ENCODE measurements at regions not wholly inside any gene's neighbourhood (a gene's known extent, or its start where the extent isn't known, plus 50 kb on each side); places are given as distances from the start of the nearest gene placed in this dataset.

DNA sequence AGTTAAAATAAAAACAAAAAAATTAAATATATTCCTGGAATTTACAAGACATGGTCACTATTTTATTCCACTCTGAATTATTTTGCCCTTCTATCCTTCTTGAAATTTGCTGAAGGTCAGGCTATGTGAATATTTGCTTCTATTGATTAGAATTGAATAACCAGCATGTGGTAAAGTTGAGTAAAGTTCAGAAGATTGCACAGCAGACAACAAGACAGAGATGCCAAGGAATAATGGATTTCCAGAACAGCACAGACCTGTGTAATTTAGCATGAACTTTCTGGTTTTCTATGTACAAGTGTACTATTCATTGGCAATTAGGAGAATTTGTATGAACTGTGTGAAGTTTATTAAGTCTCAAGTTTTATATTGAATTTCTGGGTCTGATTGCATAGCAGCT is 352.4 kb downstream of the TBC1D32 start:
- no peaks in the 10 kb centered on the region for H3K27me3 ChIP-seq (replicated peaks in 1 of 7)
- no peak overlapping the region for H3K4me3 ChIP-seq
- no peaks in the 10 kb centered on the region for H3K36me3 ChIP-seq
- no peaks in the 10 kb centered on the region for H3K9me3 ChIP-seq
- H3K4me1 ChIP-seq = no peaks in the 10 kb centered on the region
- H3K27ac ChIP-seq = no peak overlapping the region
- intact Hi-C loops (cut with DNase I; ENCODE audit: low total_unique reads) = no loop called here
- TF ChIP-seq POLR2A (IDR thresholded peaks at IDR 0.05) = no peak
- no peak for TF ChIP-seq POLR2AphosphoS5 (IDR thresholded peaks at IDR 0.05)
- TF ChIP-seq, protein P1, sequence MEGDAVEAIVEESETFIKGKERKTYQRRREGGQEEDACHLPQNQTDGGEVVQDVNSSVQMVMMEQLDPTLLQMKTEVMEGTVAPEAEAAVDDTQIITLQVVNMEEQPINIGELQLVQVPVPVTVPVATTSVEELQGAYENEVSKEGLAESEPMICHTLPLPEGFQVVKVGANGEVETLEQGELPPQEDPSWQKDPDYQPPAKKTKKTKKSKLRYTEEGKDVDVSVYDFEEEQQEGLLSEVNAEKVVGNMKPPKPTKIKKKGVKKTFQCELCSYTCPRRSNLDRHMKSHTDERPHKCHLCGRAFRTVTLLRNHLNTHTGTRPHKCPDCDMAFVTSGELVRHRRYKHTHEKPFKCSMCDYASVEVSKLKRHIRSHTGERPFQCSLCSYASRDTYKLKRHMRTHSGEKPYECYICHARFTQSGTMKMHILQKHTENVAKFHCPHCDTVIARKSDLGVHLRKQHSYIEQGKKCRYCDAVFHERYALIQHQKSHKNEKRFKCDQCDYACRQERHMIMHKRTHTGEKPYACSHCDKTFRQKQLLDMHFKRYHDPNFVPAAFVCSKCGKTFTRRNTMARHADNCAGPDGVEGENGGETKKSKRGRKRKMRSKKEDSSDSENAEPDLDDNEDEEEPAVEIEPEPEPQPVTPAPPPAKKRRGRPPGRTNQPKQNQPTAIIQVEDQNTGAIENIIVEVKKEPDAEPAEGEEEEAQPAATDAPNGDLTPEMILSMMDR (IDR thresholded peaks at IDR 0.05 in 8 of 11, conservative IDR thresholded peaks at IDR 0.05 in 3 of 11) = no peak
- DNase-seq = no peak

DNA sequence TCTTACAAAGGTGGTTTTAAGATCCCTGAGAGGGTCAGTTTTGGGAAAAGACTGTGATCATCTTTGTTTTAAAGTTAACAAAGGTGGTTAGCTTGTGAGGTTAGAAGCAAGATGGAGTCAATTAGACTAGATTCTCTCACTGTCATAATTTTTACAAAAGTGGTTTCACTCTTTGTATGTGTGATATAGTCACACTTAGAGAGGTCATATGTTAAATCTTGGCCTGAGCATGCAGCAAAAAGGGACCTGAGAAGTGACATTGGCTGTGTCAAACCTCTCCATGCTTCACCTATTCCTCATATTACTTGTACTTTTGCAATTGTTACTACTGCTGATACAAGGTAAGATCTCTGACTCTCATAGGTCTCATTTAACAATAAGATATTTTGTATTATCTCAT is 368.0 kb downstream of the TBC1D32 start:
- peaks cover 0 to 7% (median 0%) of the 10 kb centered on the region in 8 donors for H3K9me3 ChIP-seq
- no peak for TF ChIP-seq POLR2AphosphoS5 (IDR thresholded peaks at IDR 0.05)
- TF ChIP-seq, protein P1 (IDR thresholded peaks at IDR 0.05 in 8 of 11, conservative IDR thresholded peaks at IDR 0.05 in 3 of 11) = no peak
- TF ChIP-seq POLR2A (IDR thresholded peaks at IDR 0.05) = no peak
- H3K36me3 ChIP-seq = no peaks in the 10 kb centered on the region

DNA sequence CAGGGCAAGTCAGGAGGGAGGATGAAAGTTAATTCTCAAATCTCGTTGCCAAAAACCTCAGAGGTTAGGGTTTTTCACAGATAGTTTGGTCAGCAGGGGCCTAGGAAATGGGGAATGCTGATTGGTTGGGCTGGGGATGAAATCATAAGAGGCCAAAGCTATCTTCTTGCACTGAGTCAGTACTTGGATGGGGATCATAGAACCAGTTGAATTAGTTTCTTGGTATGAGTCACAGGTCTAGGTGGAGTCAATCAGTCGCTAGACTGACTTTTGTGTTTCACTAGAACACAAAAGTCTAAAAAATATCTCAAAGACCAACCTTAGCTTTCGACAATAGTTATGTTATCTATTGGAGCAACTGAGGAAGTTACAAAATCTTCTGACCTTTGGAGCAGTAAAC is 368.5 kb downstream of the TBC1D32 start:
- WGBS, 5 donors = 71 to 85% (median 76%) methylated on average over 3 of the region's 3 CpGs
- TF ChIP-seq, protein P1 (IDR thresholded peaks at IDR 0.05 in 8 of 11, conservative IDR thresholded peaks at IDR 0.05 in 3 of 11) = no peak
- TF ChIP-seq POLR2AphosphoS5 (IDR thresholded peaks at IDR 0.05) = no peak
- no peak for TF ChIP-seq POLR2A (IDR thresholded peaks at IDR 0.05)
- Histone ChIP-seq H3K4me3 (no peak overlapping the region), H3K27ac (no peak overlapping the region), H3K4me1 (no peaks in the 10 kb centered on the region), H3K36me3 (no peaks in the 10 kb centered on the region), H3K9me3 (peaks cover 0 to 7% (median 0%) of the 10 kb centered on the region in 8 donors), H3K27me3 (replicated peaks in 1 of 7) (no peaks in the 10 kb centered on the region)
- DNase-seq = no peak
- intact Hi-C loops (cut with DNase I; ENCODE audit: low total_unique reads) = no loop called here

More for the DNA sequence above, 368.0 kb downstream of the TBC1D32 start:
- Histone ChIP-seq H3K4me1 (no peaks in the 10 kb centered on the region), H3K27me3 (replicated peaks in 1 of 7) (no peaks in the 10 kb centered on the region), H3K27ac (no peak overlapping the region), H3K4me3 (no peak overlapping the region)
- no peak for DNase-seq
- intact Hi-C loops (cut with DNase I; ENCODE audit: low total_unique reads) = no loop called here

DNA sequence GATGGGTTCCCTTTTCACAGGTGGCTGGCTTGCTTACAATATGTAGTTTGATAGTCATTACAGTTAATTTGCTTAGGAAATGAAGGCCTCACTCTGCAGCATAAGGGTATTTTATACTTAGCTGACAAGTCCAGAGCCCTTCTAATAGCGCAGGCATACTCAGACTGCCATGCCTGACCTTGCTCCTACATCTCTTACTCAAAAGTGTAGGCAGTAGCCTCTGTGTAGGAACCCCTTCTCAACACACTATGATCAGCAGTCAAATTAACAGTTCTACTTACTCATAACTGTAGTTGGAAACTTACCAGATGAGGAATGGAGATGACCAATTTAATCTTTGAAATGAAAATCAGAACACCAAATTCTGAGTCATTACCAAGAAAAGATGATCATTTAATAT is 373.5 kb downstream of the TBC1D32 start:
- no peak overlapping the region for H3K27ac ChIP-seq
- DNase-seq = no peak
- intact Hi-C loops (cut with DNase I; ENCODE audit: low total_unique reads) = no loop called here
- TF ChIP-seq POLR2A (IDR thresholded peaks at IDR 0.05) (no peak), POLR2AphosphoS5 (IDR thresholded peaks at IDR 0.05) (no peak)
- TF ChIP-seq, protein P1 (IDR thresholded peaks at IDR 0.05 in 8 of 11, conservative IDR thresholded peaks at IDR 0.05 in 3 of 11) = no peak
- 69 to 89% (median 86%) methylated on average over 1 of the region's 1 CpG for WGBS, 5 donors
- no peaks in the 10 kb centered on the region for H3K4me1 ChIP-seq
- H3K9me3 ChIP-seq = no peaks in the 10 kb centered on the region
- H3K27me3 ChIP-seq (replicated peaks in 1 of 7) = no peaks in the 10 kb centered on the region
- H3K36me3 ChIP-seq = no peaks in the 10 kb centered on the region
- H3K4me3 ChIP-seq = no peak overlapping the region

Data from spleen (tissue), 11 donors.